ENCODE measurements at regions not wholly inside any gene's neighbourhood (a gene's known extent, or its start where the extent isn't known, plus 50 kb on each side); places are given as distances from the start of the nearest gene placed in this dataset.

DNA sequence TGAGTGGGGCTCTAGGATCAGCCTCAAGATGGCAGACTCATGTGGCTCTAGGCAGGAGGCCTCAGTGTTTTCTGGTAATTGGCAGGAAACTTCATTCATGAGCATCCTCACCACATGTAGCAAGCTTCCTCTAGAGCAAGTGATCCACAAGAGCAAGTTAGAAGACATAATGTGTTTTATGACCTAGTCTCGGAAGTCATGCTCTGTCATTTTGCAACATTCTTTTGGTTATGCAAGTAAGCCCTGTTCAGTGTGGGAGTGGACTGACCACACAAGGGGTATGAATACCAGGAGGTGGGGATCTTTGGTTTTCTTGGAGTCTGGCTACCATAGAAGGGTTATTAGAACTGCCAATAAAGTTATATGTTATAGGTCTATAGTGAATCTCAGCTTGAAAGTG lies 66.8 kb upstream of the STK39 start:
- no peak overlapping the region for H3K4me3 ChIP-seq (ENCODE audit: low read length)
- TF ChIP-seq, protein P1, sequence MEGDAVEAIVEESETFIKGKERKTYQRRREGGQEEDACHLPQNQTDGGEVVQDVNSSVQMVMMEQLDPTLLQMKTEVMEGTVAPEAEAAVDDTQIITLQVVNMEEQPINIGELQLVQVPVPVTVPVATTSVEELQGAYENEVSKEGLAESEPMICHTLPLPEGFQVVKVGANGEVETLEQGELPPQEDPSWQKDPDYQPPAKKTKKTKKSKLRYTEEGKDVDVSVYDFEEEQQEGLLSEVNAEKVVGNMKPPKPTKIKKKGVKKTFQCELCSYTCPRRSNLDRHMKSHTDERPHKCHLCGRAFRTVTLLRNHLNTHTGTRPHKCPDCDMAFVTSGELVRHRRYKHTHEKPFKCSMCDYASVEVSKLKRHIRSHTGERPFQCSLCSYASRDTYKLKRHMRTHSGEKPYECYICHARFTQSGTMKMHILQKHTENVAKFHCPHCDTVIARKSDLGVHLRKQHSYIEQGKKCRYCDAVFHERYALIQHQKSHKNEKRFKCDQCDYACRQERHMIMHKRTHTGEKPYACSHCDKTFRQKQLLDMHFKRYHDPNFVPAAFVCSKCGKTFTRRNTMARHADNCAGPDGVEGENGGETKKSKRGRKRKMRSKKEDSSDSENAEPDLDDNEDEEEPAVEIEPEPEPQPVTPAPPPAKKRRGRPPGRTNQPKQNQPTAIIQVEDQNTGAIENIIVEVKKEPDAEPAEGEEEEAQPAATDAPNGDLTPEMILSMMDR (conservative IDR thresholded peaks at IDR 0.05; ENCODE audit: low read length) = no peak
- DNase-seq (ENCODE audit: low read depth) = no peak

DNA sequence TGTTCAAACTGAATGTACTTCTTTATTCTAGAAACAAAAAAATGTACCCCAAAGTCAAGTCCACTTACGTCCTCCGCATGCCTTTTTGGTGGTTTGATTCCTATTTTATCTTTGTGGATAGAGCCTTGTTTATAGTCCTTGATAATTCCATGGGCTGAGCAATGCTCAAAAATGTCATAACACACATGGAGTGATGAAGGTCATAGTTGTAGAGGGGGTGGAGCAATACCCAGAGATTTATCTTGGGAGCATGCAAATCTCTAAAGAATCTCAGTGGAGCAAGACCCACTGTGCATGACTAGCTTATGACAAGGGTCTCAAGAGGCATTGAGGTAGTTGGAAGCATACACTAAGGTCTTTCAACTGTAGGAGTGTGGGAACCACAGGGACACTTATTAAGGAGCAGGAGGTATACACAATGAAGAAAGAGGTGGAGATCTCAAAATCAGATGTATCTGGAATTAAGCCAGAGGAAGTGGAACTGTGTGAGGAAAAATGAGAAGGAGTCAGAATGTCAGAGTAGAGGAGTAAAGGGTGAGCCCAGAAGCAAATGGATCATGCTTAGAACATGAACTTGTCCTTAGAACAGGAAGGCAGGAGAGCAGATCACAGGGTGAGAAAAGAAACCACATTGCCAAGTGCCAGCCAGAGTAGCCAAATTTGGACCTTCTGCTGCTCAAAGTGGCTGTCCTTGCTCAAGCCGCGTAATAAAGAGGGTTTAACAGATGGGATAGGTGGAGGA lies 68.1 kb upstream of the STK39 start:
- TF ChIP-seq, protein P1 (conservative IDR thresholded peaks at IDR 0.05; ENCODE audit: low read length) = no peak
- H3K4me3 ChIP-seq (ENCODE audit: low read length) = no peak overlapping the region
- DNase-seq (ENCODE audit: low read depth) = no peak

DNA sequence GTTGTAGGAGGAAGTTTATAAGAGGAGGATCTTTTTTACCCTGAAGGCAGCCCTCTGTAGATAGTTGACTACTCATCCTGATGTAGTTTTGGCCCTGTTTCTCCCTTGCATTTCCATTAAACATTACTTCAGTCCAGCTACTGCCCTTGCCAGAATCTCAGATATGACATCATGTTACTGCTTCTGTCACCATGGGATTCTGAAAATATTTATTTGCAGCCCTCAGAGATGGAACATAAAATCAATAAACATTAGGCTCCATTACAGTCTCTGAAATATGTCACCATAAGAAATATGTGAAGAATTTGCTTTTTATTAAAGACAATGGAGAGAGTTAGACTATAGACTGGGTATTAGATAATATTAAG lies 68.7 kb upstream of the STK39 start:
- TF ChIP-seq, protein P1 (conservative IDR thresholded peaks at IDR 0.05; ENCODE audit: low read length) = no peak
- no peak overlapping the region for H3K4me3 ChIP-seq (ENCODE audit: low read length)
- no peak for DNase-seq (ENCODE audit: low read depth)

DNA sequence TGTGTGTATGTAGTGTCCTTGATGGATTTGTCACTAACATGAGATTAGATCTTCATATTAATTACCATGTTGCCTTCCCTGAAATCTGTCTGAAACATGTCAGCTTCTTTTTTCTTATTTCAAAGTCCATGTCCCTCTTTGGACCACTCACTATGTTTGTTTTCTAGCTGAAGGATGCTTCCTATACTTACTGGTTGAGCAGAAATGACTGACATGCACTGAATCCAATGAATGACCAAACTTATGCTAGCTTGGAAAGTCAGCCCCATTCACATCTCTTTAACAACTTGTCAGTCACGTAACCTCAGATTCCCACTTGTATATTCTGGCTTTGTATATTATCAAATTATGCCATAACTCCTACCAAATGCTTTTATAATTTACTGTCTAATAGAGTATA lies 69.9 kb upstream of the STK39 start:
- TF ChIP-seq, protein P1 (conservative IDR thresholded peaks at IDR 0.05; ENCODE audit: low read length) = no peak
- DNase-seq (ENCODE audit: low read depth) = no peak
- H3K4me3 ChIP-seq (ENCODE audit: low read length) = no peak overlapping the region

DNA sequence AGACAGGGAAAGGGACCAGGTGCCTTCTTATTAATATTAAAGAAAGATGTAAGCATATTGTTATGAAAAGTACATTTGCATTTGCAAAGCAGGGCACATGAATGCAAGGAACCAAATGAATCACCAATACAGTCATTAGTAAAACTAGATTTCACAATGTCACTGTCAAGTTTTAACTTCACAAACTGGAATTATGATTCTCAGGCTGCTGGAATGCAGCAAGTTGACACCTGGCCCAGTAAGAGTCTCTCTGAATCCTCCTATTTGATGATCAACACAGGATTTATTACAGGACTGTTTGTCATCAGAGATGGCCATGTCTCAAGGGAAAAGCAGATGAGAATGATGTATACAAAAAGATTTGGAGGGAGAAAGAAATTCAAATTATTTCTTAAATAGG lies 72.9 kb upstream of the STK39 start:
- no peak for DNase-seq (ENCODE audit: low read depth)
- TF ChIP-seq, protein P1 (conservative IDR thresholded peaks at IDR 0.05; ENCODE audit: low read length) = no peak
- H3K4me3 ChIP-seq (ENCODE audit: low read length) = no peak overlapping the region

DNA sequence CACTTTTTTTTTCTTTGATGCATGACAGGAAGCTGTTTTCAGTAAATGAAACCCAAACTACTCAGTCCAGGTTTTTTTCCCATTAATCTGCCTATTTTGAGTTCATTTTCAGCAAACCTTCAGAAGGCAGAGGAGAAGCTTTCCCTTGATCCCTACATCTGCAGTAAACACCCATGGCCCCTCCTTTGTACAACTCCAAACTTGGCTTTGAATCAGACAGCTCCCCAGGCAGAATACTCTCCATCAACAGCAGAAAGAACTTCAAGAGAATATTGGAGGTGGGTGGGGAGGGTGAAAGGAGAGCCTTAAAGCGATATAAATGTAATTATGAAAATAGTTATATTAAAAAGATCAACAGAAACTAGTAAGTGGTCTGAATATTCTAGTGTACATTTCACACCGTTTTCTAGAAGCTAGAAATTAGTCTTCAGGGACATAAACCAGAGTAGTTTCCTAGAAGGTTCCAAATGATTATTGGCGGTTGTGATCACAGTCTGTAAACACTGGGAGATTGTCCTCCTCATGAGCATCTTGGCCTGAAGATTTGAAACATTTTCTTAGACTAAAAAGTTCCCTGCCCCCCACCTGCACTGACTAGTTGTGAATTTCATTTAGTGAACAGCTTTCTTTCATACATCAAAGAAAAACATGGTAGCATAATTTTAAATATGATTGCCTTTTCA lies 75.1 kb upstream of the STK39 start:
- H3K4me3 ChIP-seq (ENCODE audit: low read length) = no peak overlapping the region
- DNase-seq (ENCODE audit: low read depth) = no peak
- TF ChIP-seq, protein P1 (conservative IDR thresholded peaks at IDR 0.05; ENCODE audit: low read length) = no peak

DNA sequence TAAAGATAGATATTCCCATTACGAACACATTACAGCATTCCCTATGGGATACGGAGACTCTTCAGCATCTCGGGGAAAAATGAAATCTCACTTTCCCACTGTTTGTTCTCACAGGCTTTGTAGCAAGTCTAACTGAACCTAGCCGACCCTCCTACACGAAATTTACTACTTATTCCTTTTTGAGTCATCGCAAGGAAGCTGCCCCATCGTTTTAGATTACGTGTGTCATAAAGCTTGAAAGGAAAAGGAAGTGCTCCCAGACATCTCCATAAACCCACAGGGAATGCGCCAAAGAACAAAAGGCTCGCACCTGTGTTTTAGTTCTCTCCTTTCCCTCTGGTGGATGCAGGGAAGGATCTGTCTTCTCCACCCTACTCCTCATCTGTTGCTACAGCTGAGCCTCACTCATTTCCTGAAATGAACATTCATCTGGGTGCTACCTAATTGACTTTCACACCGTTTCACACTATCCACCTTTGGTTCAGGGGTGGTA lies 76.2 kb upstream of the STK39 start:
- no peak for DNase-seq (ENCODE audit: low read depth)

More for the DNA sequence above, 76.2 kb upstream of the STK39 start:
- TF ChIP-seq, protein P1 (conservative IDR thresholded peaks at IDR 0.05; ENCODE audit: low read length) = no peak
- H3K4me3 ChIP-seq (ENCODE audit: low read length) = no peak overlapping the region

Data from AG10803 (cell line).